HEK293T (cell line): ENCODE measurements at regions not wholly inside any gene's neighbourhood (a gene's known extent, or its start where the extent isn't known, plus 50 kb on each side); places are given as distances from the start of the nearest gene placed in this dataset.

Experiments used
- CTCF ChIA-PET: fragments of 350-600 bp; formaldehyde crosslinking; extraction: SDS; loops from one replicate; lab custom pipeline; 2021; ENCODE audit warnings: antibody characterized with exemption, inconsistent platforms; lab: Yijun Ruan, JAX
- POLR2A ChIA-PET: fragments of 350-600 bp; formaldehyde crosslinking; extraction: SDS; loops from one replicate; lab custom pipeline; 2020; ENCODE audit warnings: antibody characterized with exemption, inconsistent platforms; lab: Yijun Ruan, JAX
- DNase-seq: peaks from one replicate; pipeline ENCODE4 v3.0.0; 2012; ENCODE audit warnings: mixed read lengths; ENCODE audit errors: extremely low spot score
- ARNT ChIP-seq: fragments of 450-650 bp; IDR thresholded peaks from 2 replicates; pipeline ENCODE4 v1.6.1; 2017; ENCODE audit warnings: mild to moderate bottlenecking
- BHLHE40 ChIP-seq: fragments of 450-650 bp; IDR thresholded peaks from 2 replicates; pipeline ENCODE4 v1.6.1; 2016; ENCODE audit warnings: mild to moderate bottlenecking, moderate library complexity, borderline replicate concordance
- CTBP1 ChIP-seq: fragments of 450-650 bp; IDR thresholded peaks from 2 replicates; pipeline ENCODE4 v1.6.1; 2016; ENCODE audit warnings: borderline replicate concordance
- ELF4 ChIP-seq: fragments of 450-650 bp; IDR thresholded peaks from 2 replicates; pipeline ENCODE4 v1.6.1; 2017; ENCODE audit warnings: antibody characterized with exemption
- FOXA1 ChIP-seq: fragments of 450-650 bp; IDR thresholded peaks from 2 replicates; pipeline ENCODE4 v1.6.1; 2016; ENCODE audit warnings: mild to moderate bottlenecking
- FOXK2 ChIP-seq: fragments of 450-650 bp; IDR thresholded peaks from 2 replicates; pipeline ENCODE4 v1.6.1; 2016; ENCODE audit warnings: mild to moderate bottlenecking
- FOXM1 ChIP-seq: fragments of 450-650 bp; IDR thresholded peaks from 2 replicates; pipeline ENCODE4 v1.6.1; 2017; ENCODE audit warnings: mild to moderate bottlenecking, borderline replicate concordance
- HDGF ChIP-seq: fragments of 450-650 bp; IDR thresholded peaks from 2 replicates; pipeline ENCODE4 v1.6.1; 2017; ENCODE audit warnings: antibody characterized with exemption, borderline replicate concordance
- L3MBTL2 ChIP-seq: fragments of 450-650 bp; conservative IDR thresholded peaks from 2 replicates; pipeline ENCODE4 v1.6.1; 2016; ENCODE audit warnings: mild to moderate bottlenecking
- LEF1 ChIP-seq: fragments of 450-650 bp; IDR thresholded peaks from 2 replicates; pipeline ENCODE4 v1.6.1; 2017; ENCODE audit warnings: mild to moderate bottlenecking, borderline replicate concordance
- NFRKB ChIP-seq: fragments of 450-650 bp; IDR thresholded peaks from 2 replicates; pipeline ENCODE4 v1.6.1; 2016; ENCODE audit warnings: mild to moderate bottlenecking, moderate library complexity
- PKNOX1 ChIP-seq: fragments of 450-650 bp; IDR thresholded peaks from 2 replicates; pipeline ENCODE4 v1.6.1; 2016
- SP1 ChIP-seq: fragments of 450-650 bp; IDR thresholded peaks from 2 replicates; pipeline ENCODE4 v1.6.1; 2017
- SUZ12 ChIP-seq: fragments of 450-650 bp; IDR thresholded peaks from 2 replicates; pipeline ENCODE4 v1.6.1; 2016; ENCODE audit warnings: mild to moderate bottlenecking
- TARDBP ChIP-seq: fragments of 450-650 bp; IDR thresholded peaks from 2 replicates; pipeline ENCODE4 v1.6.1; 2016
- ZNF384 ChIP-seq: fragments of 450-650 bp; IDR thresholded peaks from 2 replicates; pipeline ENCODE4 v1.6.1; 2016

DNA sequence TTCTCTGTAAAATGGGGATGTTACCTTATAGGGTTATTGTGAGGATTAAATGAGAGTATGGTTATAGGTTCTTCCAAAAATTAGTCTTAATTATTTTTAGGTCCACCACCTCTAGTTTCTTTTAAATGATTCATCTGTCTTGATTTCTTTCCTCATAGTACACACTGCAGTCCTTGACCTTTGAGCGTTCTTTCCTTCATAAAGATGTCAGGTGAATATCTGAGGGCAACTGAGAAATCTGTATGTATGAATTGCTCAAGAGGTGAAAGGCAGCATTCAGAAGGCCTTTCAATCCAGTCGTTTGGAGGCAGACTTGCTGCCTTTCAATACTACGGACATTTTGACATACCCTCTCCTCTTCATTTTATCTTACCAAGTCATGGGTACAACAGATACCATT is 380.7 kb downstream of the INSC start:
- POLR2A ChIA-PET: interaction anchor here (1.1 kb wide), 1 partner anchor 11 kb away, joined by 3 read pairs; no protein-coding TSS in a partner anchor
- TF ChIP-seq FOXK2 (no peak), ARNT (no peak), SP1 (no peak), BHLHE40 (no peak), PKNOX1 (no peak), HDGF (no peak), LEF1 (no peak), FOXM1 (no peak), L3MBTL2 (no peak), ZNF384 (no peak), FOXA1 (no peak), ELF4 (no peak), TARDBP (no peak), SUZ12 (no peak), NFRKB (no peak), CTBP1 (no peak)
- CTCF ChIA-PET: no interaction called here
- DNase-seq: no peak

DNA sequence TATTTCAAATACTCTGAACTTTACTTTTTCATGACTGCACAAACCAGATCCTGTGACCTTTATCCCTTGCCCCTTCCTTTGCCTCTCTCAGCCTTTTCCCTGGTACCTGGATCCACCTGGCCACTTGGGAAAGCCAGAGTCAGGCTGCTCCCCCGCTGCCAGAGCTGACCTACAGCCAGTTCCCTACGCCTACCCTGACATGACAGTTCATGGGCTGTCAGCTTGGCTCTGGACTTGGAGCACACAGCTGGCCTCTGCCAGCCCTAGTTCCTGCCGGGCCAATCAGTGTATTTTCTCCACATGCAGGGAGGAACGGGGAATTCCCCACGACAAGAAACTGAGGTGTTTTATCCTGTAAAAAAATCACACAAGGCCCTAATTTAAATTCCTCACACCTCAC is 382.6 kb downstream of the INSC start:
- no peak for DNase-seq
- CTCF ChIA-PET: no interaction called here
- no peak for TF ChIP-seq NFRKB
- no peak for TF ChIP-seq SP1
- TF ChIP-seq SUZ12: no peak
- no peak for TF ChIP-seq ARNT
- TF ChIP-seq HDGF: no peak
- no peak for TF ChIP-seq LEF1
- no peak for TF ChIP-seq CTBP1
- TF ChIP-seq L3MBTL2: no peak
- TF ChIP-seq PKNOX1: no peak
- no peak for TF ChIP-seq FOXK2
- no peak for TF ChIP-seq TARDBP
- no peak for TF ChIP-seq ELF4
- TF ChIP-seq FOXM1: no peak
- POLR2A ChIA-PET: no interaction called here

GRCh38 chr11:15499674-15500073 is 385.0 kb downstream of the INSC start:
- TF ChIP-seq LEF1 (no peak), CTBP1 (no peak), ELF4 (no peak), SUZ12 (no peak), SP1 (no peak), L3MBTL2 (no peak), HDGF (no peak), NFRKB (no peak), BHLHE40 (no peak), ZNF384 (no peak)
- no peak for DNase-seq
- ChIA-PET POLR2A (no interaction called here), CTCF (no interaction called here)

DNA sequence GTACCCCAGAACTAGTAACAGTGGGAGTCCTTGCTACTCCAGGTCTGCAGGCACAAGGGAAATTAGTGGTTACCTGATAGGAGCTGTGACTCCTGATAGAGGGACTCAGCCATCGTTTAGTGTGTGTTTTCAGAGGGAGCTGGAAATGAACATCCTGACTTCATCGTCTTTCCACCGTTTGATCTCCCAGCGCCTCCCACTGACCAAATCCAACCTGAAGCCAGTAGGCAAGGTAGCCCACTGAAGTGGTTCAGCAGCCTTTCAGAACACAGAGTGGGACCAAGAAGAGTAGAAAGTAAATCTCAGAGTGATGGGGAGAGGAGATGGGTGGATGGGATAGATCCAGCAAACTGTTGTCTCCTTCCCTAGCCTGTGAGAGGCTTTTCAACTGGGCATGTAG is 385.9 kb downstream of the INSC start:
- DNase-seq: no peak
- CTCF ChIA-PET: no interaction called here
- POLR2A ChIA-PET: interaction anchor here (0.5 kb wide), 1 partner anchor 58 kb away, joined by 3 read pairs; no protein-coding TSS in a partner anchor
- TF ChIP-seq PKNOX1: no peak

DNA sequence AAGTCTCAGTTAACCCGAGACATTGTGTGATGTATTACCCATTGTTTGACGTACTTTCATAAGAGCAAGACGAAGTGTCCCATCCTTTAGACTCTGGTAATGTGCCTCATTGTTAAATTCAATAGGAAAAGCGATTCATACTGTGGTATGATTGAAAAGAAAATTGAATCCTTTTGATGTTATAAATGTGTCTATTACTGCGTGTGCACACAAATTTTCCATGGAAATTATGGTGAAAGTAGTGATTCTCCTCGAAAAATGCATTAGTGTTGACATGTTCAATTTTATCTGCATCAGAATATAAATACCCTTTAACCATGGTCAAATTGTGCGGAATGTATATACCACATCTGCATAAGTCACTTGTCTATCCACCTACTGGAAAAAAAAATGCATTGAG is 386.8 kb downstream of the INSC start:
- TF ChIP-seq ELF4 (no peak), L3MBTL2 (no peak), PKNOX1 (no peak), NFRKB (no peak), FOXA1 (no peak), ZNF384 (no peak), LEF1 (no peak), SUZ12 (no peak), CTBP1 (no peak), TARDBP (no peak), ARNT (no peak), FOXK2 (no peak), SP1 (no peak), HDGF (no peak), FOXM1 (no peak), BHLHE40 (no peak)

GRCh38 chr11:15505155-15505554 is 390.4 kb downstream of the INSC start:
- DNase-seq: no peak
- no peak for TF ChIP-seq ELF4
- no peak for TF ChIP-seq FOXK2
- no peak for TF ChIP-seq FOXA1
- POLR2A ChIA-PET: no interaction called here
- CTCF ChIA-PET: no interaction called here

More for the DNA sequence above, 386.8 kb downstream of the INSC start:
- POLR2A ChIA-PET: no interaction called here
- no peak for DNase-seq
- CTCF ChIA-PET: interaction anchor here (0.6 kb wide), 1 partner anchor 46 kb away, joined by 5 read pairs; no protein-coding TSS in a partner anchor
